GM12878 (cell line): ENCODE measurements at regions not wholly inside any gene's neighbourhood (a gene's known extent, or its start where the extent isn't known, plus 50 kb on each side); places are given as distances from the start of the nearest gene placed in this dataset.

Experiments
- ATAC-seq: fragments of 200-7000 bp; cut with Tn5 transposase; 3 replicates; pipeline ENCODE4 v1.9.1; 2020; ENCODE audit warnings: mild to moderate bottlenecking, moderate library complexity
- BruUV-seq: library from RNA; stranded (reverse); fragments of 400-500 nt; replicated peaks from 2 replicates; lab custom pipeline; 2021; lab: Mats Ljungman, UMichigan
- CTCF ChIA-PET: fragments of 300-600 bp; sonication (Branson Sonifier 250); formaldehyde crosslinking; extraction: SDS; loops from one replicate; lab custom pipeline; 2021; ENCODE audit warnings: inconsistent platforms; lab: Yijun Ruan, JAX
- POLR2A ChIA-PET: fragments of 350-600 bp; formaldehyde crosslinking; extraction: SDS; loops from one replicate; lab custom pipeline; 2021; ENCODE audit warnings: inconsistent platforms; lab: Charles Lee
- RAD21 ChIA-PET: fragments of 300-600 bp; sonication (Branson Sonifier 250); formaldehyde crosslinking; loops from one replicate; lab custom pipeline; 2023; ENCODE audit warnings: antibody characterized with exemption; ENCODE audit not compliant: unreplicated experiment; lab: Charles Lee
- SMC1A ChIA-PET: fragments of 300-600 bp; sonication (Branson Sonifier 250); formaldehyde crosslinking; loops from one replicate; lab custom pipeline; 2023; ENCODE audit not compliant: unreplicated experiment, uncharacterized antibody; lab: Charles Lee
- DNase-seq: peaks from one replicate; pipeline ENCODE4 v3.0.0-alpha.2; 2011; ENCODE audit warnings: low read depth, low spot score
- FAIRE-seq: peaks from 3 replicates; lab custom pipeline; 2011; peaks lifted over from hg19 to GRCh38; lab: Jason Lieb, UNC
- H2AFZ ChIP-seq: 2 replicates; pipeline ENCODE4 v1.6.0; 2011; ENCODE audit warnings: low read depth, low read length, control low read depth; ENCODE audit not compliant: control insufficient read depth
- H3K27ac ChIP-seq: 2 replicates; pipeline ENCODE4 v1.5.1; 2011; ENCODE audit warnings: control low read depth; ENCODE audit not compliant: control insufficient read depth, insufficient read depth
- H3K27me3 ChIP-seq, 2 experiments: replicated peaks in 1 of 2; 2 replicates each; pipeline versions ENCODE4 v1.6.0 to v1.6.1; 2011; ENCODE audit warnings: low read length in 1 of 2; ENCODE audit not compliant: control insufficient read depth in 2 of 2, insufficient read depth in 2 of 2
- H3K36me3 ChIP-seq, 2 experiments: 2 replicates each; pipeline ENCODE4 v1.5.1; 2011; ENCODE audit warnings: low read length in 1 of 2; ENCODE audit not compliant: control insufficient read depth in 2 of 2, insufficient read depth in 2 of 2
- H3K4me1 ChIP-seq: 2 replicates; pipeline ENCODE4 v1.6.1; 2011; ENCODE audit warnings: mild to moderate bottlenecking, low read length, moderate library complexity, mixed read lengths; ENCODE audit not compliant: control insufficient read depth, insufficient read depth
- H3K4me2 ChIP-seq: 2 replicates; pipeline ENCODE4 v1.6.0; 2011; ENCODE audit warnings: control low read depth; ENCODE audit not compliant: control insufficient read depth, insufficient read depth
- H3K4me3 ChIP-seq: fragments of 200-600 bp; sonication (generic); 2 replicates; pipeline ENCODE4 v1.5.1; 2016
- H3K79me2 ChIP-seq: 2 replicates; pipeline ENCODE4 v1.6.0; 2011; ENCODE audit warnings: low read length; ENCODE audit not compliant: control insufficient read depth, insufficient read depth
- H3K9ac ChIP-seq: 2 replicates; pipeline ENCODE4 v1.8.0; 2011; ENCODE audit warnings: low read length, control low read depth, mixed read lengths; ENCODE audit not compliant: control insufficient read depth, insufficient read depth
- H3K9me3 ChIP-seq: replicated peaks from 3 replicates; pipeline ENCODE4 v1.5.1; 2011; ENCODE audit warnings: mild to moderate bottlenecking, low read length; ENCODE audit not compliant: control insufficient read depth, insufficient read depth
- H4K20me1 ChIP-seq: 2 replicates; pipeline ENCODE4 v1.6.0; 2011; ENCODE audit not compliant: control insufficient read depth, insufficient read depth
- ESRRA ChIP-seq: IDR thresholded peaks from 2 replicates; pipeline ENCODE4 v1.6.1; 2012; ENCODE audit warnings: mild to moderate bottlenecking, low read length, improper control_type of control experiment
- IRF3 ChIP-seq: fragments of 450-650 bp; IDR thresholded peaks from 2 replicates; pipeline ENCODE4 v1.6.1; 2014; ENCODE audit warnings: mild to moderate bottlenecking
- NR2C1 ChIP-seq: fragments of 450-650 bp; IDR thresholded peaks from 2 replicates; pipeline ENCODE4 v1.6.1; 2017; ENCODE audit warnings: antibody characterized with exemption, mild to moderate bottlenecking, moderate library complexity
- PAX5 ChIP-seq: IDR thresholded peaks from 2 replicates; pipeline ENCODE4 v1.6.1; 2011; ENCODE audit warnings: low read depth, low read length, borderline replicate concordance
- POLR2AphosphoS2 ChIP-seq: IDR thresholded peaks from 2 replicates; pipeline ENCODE4 v1.6.1; 2011; ENCODE audit warnings: low read depth, mild to moderate bottlenecking, low read length, improper control_type of control experiment, moderate library complexity
- ZNF384 ChIP-seq: IDR thresholded peaks from 2 replicates; pipeline ENCODE4 v1.6.1; 2012; ENCODE audit warnings: low read depth, mild to moderate bottlenecking, low read length, improper control_type of control experiment, borderline replicate concordance
- WGBS: methylation state at CpG from one replicate; pipeline ENCODE4 v1.1.6; 2016; ENCODE audit warnings: low lambda C conversion rate; ENCODE audit not compliant: insufficient replicate concordance, insufficient coverage; ENCODE audit errors: missing lambda C conversion rate; 5-methylcytosine and 5-hydroxymethylcytosine counted together
- in situ Hi-C: fragments of 300-500 bp; cut with MboI; formaldehyde crosslinking; loops from 9 replicates; pipeline ENCODE4 v1.14.3; 2018; ENCODE audit warnings: mixed read lengths
- intact Hi-C: fragments of 100-400 bp; cut with micrococcal nuclease; formaldehyde crosslinking; loops from one replicate; pipeline ENCODE4 v1.14.2; 2022; ENCODE audit not compliant: unreplicated experiment
- TF ChIP-seq, protein P1 (sequence below): IDR thresholded peaks from 2 replicates; pipeline ENCODE4 v1.6.1; 2012; ENCODE audit warnings: low read length, inconsistent platforms
- TF ChIP-seq, protein P2 (sequence below): fragments of 450-650 bp; formaldehyde crosslinking; IDR thresholded peaks from 2 replicates; pipeline ENCODE4 v1.4.0; 2022; ENCODE audit warnings: mild to moderate bottlenecking, moderate library complexity

DNA sequence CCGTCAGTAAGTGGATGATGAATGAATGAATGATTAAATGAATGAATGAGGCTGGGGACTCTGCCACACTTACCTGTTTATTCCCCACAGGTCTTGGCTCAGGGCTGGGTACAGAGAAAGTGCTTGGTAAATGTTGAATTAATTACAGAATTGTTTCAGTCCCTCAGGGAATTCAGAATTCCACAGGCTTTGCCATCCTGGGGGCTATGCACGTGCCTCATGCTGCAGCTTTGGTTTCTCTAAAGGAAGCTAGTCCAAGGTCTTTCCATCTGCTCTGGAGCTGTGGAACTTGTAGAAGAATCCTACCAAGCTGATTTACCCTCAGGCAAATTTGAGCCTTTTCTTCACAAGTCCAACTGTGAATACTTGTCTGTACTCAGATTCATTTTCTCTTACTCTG is 376.8 kb upstream of the AJAP1 start:
- SMC1A ChIA-PET = no interaction called here
- Histone ChIP-seq H3K36me3 (no peaks in the 10 kb centered on the region), H3K27ac (no peak overlapping the region), H2AFZ (no peak overlapping the region), H3K79me2 (no peaks in the 10 kb centered on the region), H3K4me2 (no peak overlapping the region), H3K4me3 (no peak overlapping the region), H3K27me3 (no peaks in the 10 kb centered on the region), H3K9me3 (no peaks in the 10 kb centered on the region; the same call in 2 of the 3 replicates), H4K20me1 (no peaks in the 10 kb centered on the region), H3K9ac (no peak overlapping the region), H3K4me1 (no peaks in the 10 kb centered on the region)
- intact Hi-C loops = no loop called here
- DNase-seq (no peak), ATAC-seq (no peak), FAIRE-seq (no peak)
- CTCF ChIA-PET = no interaction called here
- no peak for TF ChIP-seq PAX5
- no peak for TF ChIP-seq NR2C1
- no peak for TF ChIP-seq ESRRA
- TF ChIP-seq, protein P1, sequence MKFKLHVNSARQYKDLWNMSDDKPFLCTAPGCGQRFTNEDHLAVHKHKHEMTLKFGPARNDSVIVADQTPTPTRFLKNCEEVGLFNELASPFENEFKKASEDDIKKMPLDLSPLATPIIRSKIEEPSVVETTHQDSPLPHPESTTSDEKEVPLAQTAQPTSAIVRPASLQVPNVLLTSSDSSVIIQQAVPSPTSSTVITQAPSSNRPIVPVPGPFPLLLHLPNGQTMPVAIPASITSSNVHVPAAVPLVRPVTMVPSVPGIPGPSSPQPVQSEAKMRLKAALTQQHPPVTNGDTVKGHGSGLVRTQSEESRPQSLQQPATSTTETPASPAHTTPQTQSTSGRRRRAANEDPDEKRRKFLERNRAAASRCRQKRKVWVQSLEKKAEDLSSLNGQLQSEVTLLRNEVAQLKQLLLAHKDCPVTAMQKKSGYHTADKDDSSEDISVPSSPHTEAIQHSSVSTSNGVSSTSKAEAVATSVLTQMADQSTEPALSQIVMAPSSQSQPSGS = no peak
- BruUV-seq = no TSS peak
- WGBS = 0% methylated on average over 2 of the region's 2 CpGs
- RAD21 ChIA-PET = no interaction called here
- POLR2A ChIA-PET = no interaction called here
- in situ Hi-C loops = no loop called here

DNA sequence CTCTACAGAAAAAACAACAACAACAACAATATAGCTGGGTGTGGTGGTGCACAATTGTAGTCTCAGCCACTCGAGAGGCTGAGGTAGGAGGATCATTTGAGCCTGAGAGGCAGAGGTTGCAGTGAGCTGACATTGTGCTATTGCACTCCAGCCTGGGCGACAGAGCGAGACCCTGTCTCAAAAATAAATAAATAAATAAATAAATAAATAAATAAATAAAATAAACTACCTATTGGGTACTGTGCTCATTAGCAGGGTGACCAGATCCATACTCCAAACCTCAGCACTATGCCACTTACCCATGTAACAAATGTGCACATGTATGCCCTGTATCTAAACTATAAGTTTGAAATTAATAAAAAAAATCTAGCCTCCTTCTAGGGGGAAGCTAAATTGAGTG is 369.4 kb upstream of the AJAP1 start:
- ChIA-PET SMC1A (interaction anchor here (0.6 kb wide), 1 partner anchor 194 kb away, joined by 3 read pairs; no protein-coding TSS in a partner anchor), CTCF (no interaction called here), RAD21 (no interaction called here), POLR2A (no interaction called here)
- in situ Hi-C loops (no loop called here), intact Hi-C loops (no loop called here)
- no peaks in the 10 kb centered on the region for H3K79me2 ChIP-seq
- H3K4me1 ChIP-seq = no peaks in the 10 kb centered on the region
- no TSS peak for BruUV-seq
- no peak for TF ChIP-seq ZNF384
- TF ChIP-seq, protein P2, sequence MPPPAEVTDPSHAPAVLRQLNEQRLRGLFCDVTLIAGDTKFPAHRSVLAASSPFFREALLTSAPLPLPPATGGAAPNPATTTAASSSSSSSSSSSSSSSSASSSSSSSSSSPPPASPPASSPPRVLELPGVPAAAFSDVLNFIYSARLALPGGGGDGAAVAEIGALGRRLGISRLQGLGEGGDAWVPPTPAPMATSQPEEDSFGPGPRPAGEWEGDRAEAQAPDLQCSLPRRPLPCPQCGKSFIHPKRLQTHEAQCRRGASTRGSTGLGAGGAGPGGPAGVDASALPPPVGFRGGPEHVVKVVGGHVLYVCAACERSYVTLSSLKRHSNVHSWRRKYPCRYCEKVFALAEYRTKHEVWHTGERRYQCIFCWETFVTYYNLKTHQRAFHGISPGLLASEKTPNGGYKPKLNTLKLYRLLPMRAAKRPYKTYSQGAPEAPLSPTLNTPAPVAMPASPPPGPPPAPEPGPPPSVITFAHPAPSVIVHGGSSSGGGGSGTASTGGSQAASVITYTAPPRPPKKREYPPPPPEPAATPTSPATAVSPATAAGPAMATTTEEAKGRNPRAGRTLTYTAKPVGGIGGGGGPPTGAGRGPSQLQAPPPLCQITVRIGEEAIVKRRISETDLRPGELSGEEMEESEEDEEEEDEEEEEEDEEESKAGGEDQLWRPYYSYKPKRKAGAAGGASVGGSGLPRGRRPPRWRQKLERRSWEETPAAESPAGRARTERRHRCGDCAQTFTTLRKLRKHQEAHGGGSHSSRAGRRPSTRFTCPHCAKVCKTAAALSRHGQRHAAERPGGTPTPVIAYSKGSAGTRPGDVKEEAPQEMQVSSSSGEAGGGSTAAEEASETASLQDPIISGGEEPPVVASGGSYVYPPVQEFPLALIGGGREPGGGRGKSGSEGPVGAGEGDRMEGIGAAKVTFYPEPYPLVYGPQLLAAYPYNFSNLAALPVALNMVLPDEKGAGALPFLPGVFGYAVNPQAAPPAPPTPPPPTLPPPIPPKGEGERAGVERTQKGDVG (CRISPR knock-in tag) = no peak
- no peak for TF ChIP-seq IRF3
- no peak for TF ChIP-seq POLR2AphosphoS2
- FAIRE-seq (no peak), DNase-seq (no peak), ATAC-seq (no peak)
- no peak overlapping the region for H3K27ac ChIP-seq
- no peaks in the 10 kb centered on the region for H4K20me1 ChIP-seq
- 27% methylated on average over 3 of the region's 3 CpGs for WGBS
- no peak overlapping the region for H3K9ac ChIP-seq
- no peaks in the 10 kb centered on the region for H3K36me3 ChIP-seq
- no peaks in the 10 kb centered on the region for H3K9me3 ChIP-seq
- H3K4me2 ChIP-seq = no peak overlapping the region
- no peak overlapping the region for H2AFZ ChIP-seq
- no peak overlapping the region for H3K4me3 ChIP-seq
- no peaks in the 10 kb centered on the region for H3K27me3 ChIP-seq
